ENCODE measurements at regions not wholly inside any gene's neighbourhood (a gene's known extent, or its start where the extent isn't known, plus 50 kb on each side); places are given as distances from the start of the nearest gene placed in this dataset.

DNA sequence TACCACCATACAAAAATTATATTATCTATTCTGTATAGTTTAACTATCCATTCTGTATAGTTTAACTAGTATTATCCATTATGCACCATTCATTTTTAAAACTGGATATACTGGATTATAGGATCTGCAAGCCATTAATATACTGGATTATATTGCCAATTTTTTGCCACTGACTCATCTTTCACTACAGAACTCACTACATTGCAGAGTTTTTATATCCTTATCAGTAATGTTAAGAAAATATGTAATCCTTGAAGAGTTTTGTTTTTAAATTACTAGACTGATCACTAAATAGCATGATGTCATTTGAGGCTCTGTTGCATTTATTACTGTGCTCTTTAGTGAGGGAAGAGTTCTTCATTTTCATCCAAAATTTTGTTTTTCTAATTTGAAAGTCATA is 109.8 kb upstream of the SNX2 start:
- ChIA-PET CTCF (ENCODE audit: low intra/inter-chr PET ratio) (no interaction called here), POLR2A (no interaction called here)
- DNase-seq (ENCODE audit: extremely low read depth in 1 of 4, low spot score in 3 of 4), result no peak
- Histone ChIP-seq H3K4me1 (replicated peaks in 1 of 2; ENCODE audit: control insufficient read depth in 2 of 2, insufficient read depth in 2 of 2, low read length in 2 of 2) (no peaks in the 10 kb centered on the region), H3K27ac (ENCODE audit: extremely low read depth, low read depth, low read length) (no peak overlapping the region), H3K9ac (ENCODE audit: insufficient read depth in 1 of 2, low read depth in 2 of 2, low read length in 2 of 2) (no peak overlapping the region), H3K9me1 (ENCODE audit: control insufficient read depth, insufficient read depth, low read length) (no peaks in the 10 kb centered on the region), H3K27me3 (ENCODE audit: control insufficient read depth in 2 of 2, insufficient read depth in 2 of 2, low read length in 2 of 2) (no peaks in the 10 kb centered on the region), H2AFZ (ENCODE audit: low read depth, low read length) (no peak overlapping the region), H3K4me2 (ENCODE audit: insufficient read depth, low read length) (no peak overlapping the region), H3K36me3 (ENCODE audit: control insufficient read depth, insufficient read depth, low read length) (no peaks in the 10 kb centered on the region), H3K79me2 (ENCODE audit: control insufficient read depth, insufficient read depth, low read length) (no peaks in the 10 kb centered on the region), H3K9me3 (replicated peaks; ENCODE audit: control insufficient read depth, insufficient read depth, low read depth, low read length) (no peaks in the 10 kb centered on the region), H3K4me3 (no peak overlapping the region), H4K20me1 (replicated peaks; ENCODE audit: control insufficient read depth, insufficient read depth, low read length) (no peaks in the 10 kb centered on the region)
- BruUV-seq (replicated peaks), result no TSS peak
- intact Hi-C loops (cut with micrococcal nuclease) (no loop called here), in situ Hi-C loops (cut with MboI) (no loop called here)
- no peak for ATAC-seq
- FAIRE-seq, result no peak
- TF ChIP-seq, protein P1, sequence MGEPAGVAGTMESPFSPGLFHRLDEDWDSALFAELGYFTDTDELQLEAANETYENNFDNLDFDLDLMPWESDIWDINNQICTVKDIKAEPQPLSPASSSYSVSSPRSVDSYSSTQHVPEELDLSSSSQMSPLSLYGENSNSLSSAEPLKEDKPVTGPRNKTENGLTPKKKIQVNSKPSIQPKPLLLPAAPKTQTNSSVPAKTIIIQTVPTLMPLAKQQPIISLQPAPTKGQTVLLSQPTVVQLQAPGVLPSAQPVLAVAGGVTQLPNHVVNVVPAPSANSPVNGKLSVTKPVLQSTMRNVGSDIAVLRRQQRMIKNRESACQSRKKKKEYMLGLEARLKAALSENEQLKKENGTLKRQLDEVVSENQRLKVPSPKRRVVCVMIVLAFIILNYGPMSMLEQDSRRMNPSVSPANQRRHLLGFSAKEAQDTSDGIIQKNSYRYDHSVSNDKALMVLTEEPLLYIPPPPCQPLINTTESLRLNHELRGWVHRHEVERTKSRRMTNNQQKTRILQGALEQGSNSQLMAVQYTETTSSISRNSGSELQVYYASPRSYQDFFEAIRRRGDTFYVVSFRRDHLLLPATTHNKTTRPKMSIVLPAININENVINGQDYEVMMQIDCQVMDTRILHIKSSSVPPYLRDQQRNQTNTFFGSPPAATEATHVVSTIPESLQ (CRISPR knock-in tag; IDR thresholded peaks at IDR 0.05), result no peak
- TF ChIP-seq TBL1XR1 (IDR thresholded peaks at IDR 0.05; ENCODE audit: low read length in 2 of 2) (no peak), NELFE (IDR thresholded peaks at IDR 0.05; ENCODE audit: insufficient read depth, insufficient read length) (no peak), GABPB1 (CRISPR knock-in tag; IDR thresholded peaks at IDR 0.05) (no peak), CREBBP (IDR thresholded peaks at IDR 0.05; ENCODE audit: low read depth, low read length) (no peak), HIVEP1 (CRISPR knock-in tag; IDR thresholded peaks at IDR 0.05) (no peak), HNRNPH1 (optimal IDR thresholded peaks at IDR 0.05; ENCODE audit: low read depth, low read length) (no peak), SP2 (IDR thresholded peaks at IDR 0.05; ENCODE audit: extremely low read depth, low read depth, low read length, poor library complexity, severe bottlenecking) (no peak)
- TF ChIP-seq, protein P2, sequence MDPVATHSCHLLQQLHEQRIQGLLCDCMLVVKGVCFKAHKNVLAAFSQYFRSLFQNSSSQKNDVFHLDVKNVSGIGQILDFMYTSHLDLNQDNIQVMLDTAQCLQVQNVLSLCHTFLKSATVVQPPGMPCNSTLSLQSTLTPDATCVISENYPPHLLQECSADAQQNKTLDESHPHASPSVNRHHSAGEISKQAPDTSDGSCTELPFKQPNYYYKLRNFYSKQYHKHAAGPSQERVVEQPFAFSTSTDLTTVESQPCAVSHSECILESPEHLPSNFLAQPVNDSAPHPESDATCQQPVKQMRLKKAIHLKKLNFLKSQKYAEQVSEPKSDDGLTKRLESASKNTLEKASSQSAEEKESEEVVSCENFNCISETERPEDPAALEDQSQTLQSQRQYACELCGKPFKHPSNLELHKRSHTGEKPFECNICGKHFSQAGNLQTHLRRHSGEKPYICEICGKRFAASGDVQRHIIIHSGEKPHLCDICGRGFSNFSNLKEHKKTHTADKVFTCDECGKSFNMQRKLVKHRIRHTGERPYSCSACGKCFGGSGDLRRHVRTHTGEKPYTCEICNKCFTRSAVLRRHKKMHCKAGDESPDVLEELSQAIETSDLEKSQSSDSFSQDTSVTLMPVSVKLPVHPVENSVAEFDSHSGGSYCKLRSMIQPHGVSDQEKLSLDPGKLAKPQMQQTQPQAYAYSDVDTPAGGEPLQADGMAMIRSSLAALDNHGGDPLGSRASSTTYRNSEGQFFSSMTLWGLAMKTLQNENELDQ (CRISPR knock-in tag; IDR thresholded peaks at IDR 0.05; ENCODE audit: borderline replicate concordance), result no peak
- TF ChIP-seq, protein P3, sequence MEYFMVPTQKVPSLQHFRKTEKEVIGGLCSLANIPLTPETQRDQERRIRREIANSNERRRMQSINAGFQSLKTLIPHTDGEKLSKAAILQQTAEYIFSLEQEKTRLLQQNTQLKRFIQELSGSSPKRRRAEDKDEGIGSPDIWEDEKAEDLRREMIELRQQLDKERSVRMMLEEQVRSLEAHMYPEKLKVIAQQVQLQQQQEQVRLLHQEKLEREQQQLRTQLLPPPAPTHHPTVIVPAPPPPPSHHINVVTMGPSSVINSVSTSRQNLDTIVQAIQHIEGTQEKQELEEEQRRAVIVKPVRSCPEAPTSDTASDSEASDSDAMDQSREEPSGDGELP (CRISPR knock-in tag; IDR thresholded peaks at IDR 0.05; ENCODE audit: borderline replicate concordance), result no peak
- TF ChIP-seq, protein P4, sequence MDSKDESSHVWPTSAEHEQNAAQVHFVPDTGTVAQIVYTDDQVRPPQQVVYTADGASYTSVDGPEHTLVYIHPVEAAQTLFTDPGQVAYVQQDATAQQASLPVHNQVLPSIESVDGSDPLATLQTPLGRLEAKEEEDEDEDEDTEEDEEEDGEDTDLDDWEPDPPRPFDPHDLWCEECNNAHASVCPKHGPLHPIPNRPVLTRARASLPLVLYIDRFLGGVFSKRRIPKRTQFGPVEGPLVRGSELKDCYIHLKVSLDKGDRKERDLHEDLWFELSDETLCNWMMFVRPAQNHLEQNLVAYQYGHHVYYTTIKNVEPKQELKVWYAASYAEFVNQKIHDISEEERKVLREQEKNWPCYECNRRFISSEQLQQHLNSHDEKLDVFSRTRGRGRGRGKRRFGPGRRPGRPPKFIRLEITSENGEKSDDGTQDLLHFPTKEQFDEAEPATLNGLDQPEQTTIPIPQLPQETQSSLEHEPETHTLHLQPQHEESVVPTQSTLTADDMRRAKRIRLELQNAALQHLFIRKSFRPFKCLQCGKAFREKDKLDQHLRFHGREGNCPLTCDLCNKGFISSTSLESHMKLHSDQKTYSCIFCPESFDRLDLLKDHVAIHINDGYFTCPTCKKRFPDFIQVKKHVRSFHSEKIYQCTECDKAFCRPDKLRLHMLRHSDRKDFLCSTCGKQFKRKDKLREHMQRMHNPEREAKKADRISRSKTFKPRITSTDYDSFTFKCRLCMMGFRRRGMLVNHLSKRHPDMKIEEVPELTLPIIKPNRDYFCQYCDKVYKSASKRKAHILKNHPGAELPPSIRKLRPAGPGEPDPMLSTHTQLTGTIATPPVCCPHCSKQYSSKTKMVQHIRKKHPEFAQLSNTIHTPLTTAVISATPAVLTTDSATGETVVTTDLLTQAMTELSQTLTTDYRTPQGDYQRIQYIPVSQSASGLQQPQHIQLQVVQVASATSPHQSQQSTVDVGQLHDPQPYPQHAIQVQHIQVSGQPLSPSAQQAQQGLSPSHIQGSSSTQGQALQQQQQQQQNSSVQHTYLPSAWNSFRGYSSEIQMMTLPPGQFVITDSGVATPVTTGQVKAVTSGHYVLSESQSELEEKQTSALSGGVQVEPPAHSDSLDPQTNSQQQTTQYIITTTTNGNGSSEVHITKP (IDR thresholded peaks at IDR 0.05; ENCODE audit: partially characterized antibody), result no peak
- TF ChIP-seq, protein P5, sequence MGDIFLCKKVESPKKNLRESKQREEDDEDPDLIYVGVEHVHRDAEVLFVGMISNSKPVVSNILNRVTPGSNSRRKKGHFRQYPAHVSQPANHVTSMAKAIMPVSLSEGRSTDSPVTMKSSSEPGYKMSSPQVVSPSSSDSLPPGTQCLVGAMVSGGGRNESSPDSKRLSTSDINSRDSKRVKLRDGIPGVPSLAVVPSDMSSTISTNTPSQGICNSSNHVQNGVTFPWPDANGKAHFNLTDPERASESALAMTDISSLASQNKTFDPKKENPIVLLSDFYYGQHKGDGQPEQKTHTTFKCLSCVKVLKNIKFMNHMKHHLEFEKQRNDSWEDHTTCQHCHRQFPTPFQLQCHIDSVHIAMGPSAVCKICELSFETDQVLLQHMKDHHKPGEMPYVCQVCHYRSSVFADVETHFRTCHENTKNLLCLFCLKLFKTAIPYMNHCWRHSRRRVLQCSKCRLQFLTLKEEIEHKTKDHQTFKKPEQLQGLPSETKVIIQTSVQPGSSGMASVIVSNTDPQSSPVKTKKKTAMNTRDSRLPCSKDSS (IDR thresholded peaks at IDR 0.05; ENCODE audit: low read depth, partially characterized antibody), result no peak
